Mesenchymal stem cell (in vitro differentiated cells and primary cell): ENCODE measurements at regions not wholly inside any gene's neighbourhood (a gene's known extent, or its start where the extent isn't known, plus 50 kb on each side); places are given as distances from the start of the nearest gene placed in this dataset.

Experiments used
- DNase-seq: peaks from one replicate; pipeline ENCODE4 v3.0.0-alpha.2; 2013
- H2AFZ ChIP-seq: one replicate; pipeline ENCODE4 v1.6.1; 2013; ENCODE audit warnings: low read depth, mild to moderate bottlenecking, control low read depth, inconsistent platforms, low read length, moderate library complexity
- H2AK5ac ChIP-seq: 2 replicates; pipeline ENCODE4 v1.6.1; 2013; ENCODE audit warnings: low read length, moderate library complexity, mild to moderate bottlenecking, inconsistent platforms; ENCODE audit not compliant: severe bottlenecking
- H2BK120ac ChIP-seq: one replicate; pipeline ENCODE4 v1.6.1; 2013; ENCODE audit warnings: low read depth, mild to moderate bottlenecking, inconsistent platforms, low read length, moderate library complexity
- H2BK12ac ChIP-seq, 2 experiments: one replicate each; pipeline ENCODE4 v1.6.1; 2013; ENCODE audit warnings: inconsistent platforms in 2 of 2, low read length in 2 of 2, mild to moderate bottlenecking in 2 of 2, moderate library complexity in 2 of 2, control low read depth in 1 of 2
- H2BK15ac ChIP-seq: one replicate; pipeline ENCODE4 v1.6.1; 2013; ENCODE audit warnings: mild to moderate bottlenecking, low read depth, inconsistent platforms; ENCODE audit not compliant: poor library complexity, severe bottlenecking
- H2BK5ac ChIP-seq: 2 replicates; pipeline ENCODE4 v1.6.1; 2013; ENCODE audit warnings: low read depth, mild to moderate bottlenecking, low read length, control low read depth, inconsistent platforms; ENCODE audit not compliant: poor library complexity, severe bottlenecking
- H3K14ac ChIP-seq, 2 experiments: one replicate each; pipeline ENCODE4 v1.6.1; 2013; ENCODE audit warnings: inconsistent platforms in 2 of 2, low read length in 2 of 2, control low read depth in 1 of 2, mild to moderate bottlenecking in 1 of 2, moderate library complexity in 1 of 2
- H3K18ac ChIP-seq, 2 experiments: one replicate each; pipeline ENCODE4 v1.6.1; 2013; ENCODE audit warnings: inconsistent platforms in 2 of 2, low read length in 2 of 2, control low read depth in 1 of 2, low read depth in 1 of 2, mild to moderate bottlenecking in 1 of 2
- H3K23ac ChIP-seq, 2 experiments: one replicate each; pipeline ENCODE4 v1.6.1; 2013; ENCODE audit warnings: inconsistent platforms in 2 of 2, low read length in 2 of 2, mild to moderate bottlenecking in 2 of 2, moderate library complexity in 2 of 2, control low read depth in 1 of 2
- H3K27ac ChIP-seq: 2 replicates; pipeline ENCODE4 v1.5.1; 2013; ENCODE audit warnings: mild to moderate bottlenecking, moderate library complexity, low read length, control low read depth, inconsistent platforms; ENCODE audit not compliant: poor library complexity, severe bottlenecking
- H3K27me3 ChIP-seq, 2 experiments: 2 replicates each; pipeline versions ENCODE4 v1.6.1 to v1.7.0; 2013; ENCODE audit warnings: low read length in 2 of 2, mild to moderate bottlenecking in 2 of 2, moderate library complexity in 2 of 2, control low read depth in 1 of 2, inconsistent platforms in 1 of 2; ENCODE audit not compliant: control insufficient read depth in 1 of 2, insufficient read depth in 1 of 2
- H3K36me3 ChIP-seq, 2 experiments: 2 replicates each; pipeline versions ENCODE4 v1.6.1 to v1.7.0; 2013; ENCODE audit warnings: low read length in 2 of 2, control low read depth in 1 of 2, inconsistent platforms in 1 of 2, low read depth in 1 of 2, mild to moderate bottlenecking in 1 of 2; ENCODE audit not compliant: insufficient read depth in 2 of 2, control insufficient read depth in 1 of 2
- H3K4ac ChIP-seq, 2 experiments: one replicate each; pipeline ENCODE4 v1.6.1; 2013; ENCODE audit warnings: inconsistent platforms in 2 of 2, low read length in 2 of 2, mild to moderate bottlenecking in 2 of 2, moderate library complexity in 2 of 2, control low read depth in 1 of 2, low read depth in 1 of 2
- H3K4me1 ChIP-seq: 2 replicates; pipeline ENCODE4 v1.6.1; 2013; ENCODE audit warnings: low read depth, low read length, control low read depth; ENCODE audit not compliant: control insufficient read depth, insufficient read depth
- H3K4me2 ChIP-seq: 2 replicates; pipeline ENCODE4 v1.6.1; 2013; ENCODE audit warnings: low read length, mild to moderate bottlenecking, inconsistent platforms; ENCODE audit not compliant: poor library complexity, severe bottlenecking
- H3K4me3 ChIP-seq, 2 experiments: 2 replicates each; pipeline versions ENCODE4 v1.5.1 to v1.7.0; 2013; ENCODE audit warnings: low read length in 2 of 2, mild to moderate bottlenecking in 2 of 2, control low read depth in 1 of 2, low read depth in 1 of 2; ENCODE audit not compliant: insufficient read depth in 1 of 2
- H3K79me1 ChIP-seq: replicated peaks from 2 replicates; pipeline ENCODE4 v1.6.1; 2013; ENCODE audit warnings: mild to moderate bottlenecking, control low read depth, low read length, inconsistent platforms; ENCODE audit not compliant: poor library complexity, severe bottlenecking
- H3K9ac ChIP-seq: 2 replicates; pipeline ENCODE4 v1.7.0; 2013; ENCODE audit warnings: mild to moderate bottlenecking, low read length, moderate library complexity
- H3K9me3 ChIP-seq: 2 replicates; pipeline ENCODE4 v1.7.0; 2013; ENCODE audit warnings: mild to moderate bottlenecking, low read length; ENCODE audit not compliant: control insufficient read depth
- H4K8ac ChIP-seq: one replicate; pipeline ENCODE4 v1.6.1; 2013; ENCODE audit warnings: inconsistent platforms, mild to moderate bottlenecking, low read length, moderate library complexity
- H4K91ac ChIP-seq: one replicate; pipeline ENCODE4 v1.6.1; 2013; ENCODE audit warnings: mild to moderate bottlenecking, low read length, inconsistent platforms
- WGBS: methylation state at CpG from one replicate; pipeline ENCODE4 v1.1.7; 2013; ENCODE audit warnings: mixed read lengths; 5-methylcytosine and 5-hydroxymethylcytosine counted together

GRCh38 chr18:27899893-27900292, 277.0 kb downstream of the CDH2 start:
- Histone ChIP-seq H2BK15ac (no peak overlapping the region), H3K27ac (no peak overlapping the region), H3K36me3 (no peaks in the 10 kb centered on the region), H3K23ac (no peak overlapping the region), H2AK5ac (no peak overlapping the region), H3K4me3 (no peak overlapping the region), H3K4ac (no peak overlapping the region), H4K8ac (no peak overlapping the region), H2AFZ (no peak overlapping the region), H3K4me1 (no peaks in the 10 kb centered on the region), H3K18ac (no peak overlapping the region), H3K9ac (no peak overlapping the region), H2BK12ac (no peak overlapping the region), H2BK5ac (no peak overlapping the region), H3K14ac (no peak overlapping the region), H2BK120ac (no peak overlapping the region), H3K9me3 (peaks cover 5% of the 10 kb centered on the region), H3K27me3 (no peaks in the 10 kb centered on the region), H3K4me2 (no peak overlapping the region), H4K91ac (no peak overlapping the region), H3K79me1 (no peaks in the 10 kb centered on the region)
- DNase-seq, result peak; percentile 60
- 18% methylated on average over 2 of the region's 2 CpGs for WGBS

- H3K27ac ChIP-seq, result no peak overlapping the region
- no peak overlapping the region for H3K14ac ChIP-seq
- no peak overlapping the region for H3K4ac ChIP-seq
- no peaks in the 10 kb centered on the region for H3K36me3 ChIP-seq
- no peak overlapping the region for H3K18ac ChIP-seq
- no peak overlapping the region for H3K9ac ChIP-seq
- no peaks in the 10 kb centered on the region for H3K79me1 ChIP-seq
- no peak overlapping the region for H2BK12ac ChIP-seq
- no peak overlapping the region for H2BK15ac ChIP-seq
- no peak overlapping the region for H2BK120ac ChIP-seq
- H2AFZ ChIP-seq, result no peak overlapping the region
- no peak overlapping the region for H4K91ac ChIP-seq
- no peak overlapping the region for H3K4me2 ChIP-seq
- H2AK5ac ChIP-seq, result no peak overlapping the region
- no peak overlapping the region for H4K8ac ChIP-seq
- H3K4me3 ChIP-seq, result no peak overlapping the region
- WGBS, result 95% methylated on average over 2 of the region's 3 CpGs
- no peaks in the 10 kb centered on the region for H3K9me3 ChIP-seq
- H3K27me3 ChIP-seq, result no peaks in the 10 kb centered on the region
- H2BK5ac ChIP-seq, result no peak overlapping the region
- DNase-seq, result no peak
- H3K4me1 ChIP-seq, result no peaks in the 10 kb centered on the region
- H3K23ac ChIP-seq, result no peak overlapping the region
Observed at GRCh38 chr18:27894746-27895145, 282.2 kb downstream of the CDH2 start.

GRCh38 chr18:27887711-27888495, 289.0 kb downstream of the CDH2 start:
- Histone ChIP-seq H3K23ac (no peak overlapping the region), H4K91ac (no peak overlapping the region)

GRCh38 chr18:27887287-27887686, 289.6 kb downstream of the CDH2 start:
- Histone ChIP-seq H3K4me2 (no peak overlapping the region), H3K4me1 (no peaks in the 10 kb centered on the region), H4K91ac (no peak overlapping the region), H2AFZ (no peak overlapping the region), H3K9me3 (no peaks in the 10 kb centered on the region), H3K18ac (peak overlapping the region in 1 of 2 experiments; percentile 73), H2BK5ac (no peak overlapping the region), H3K23ac (no peak overlapping the region), H3K27ac (peak overlapping the region; percentile 43), H3K14ac (no peak overlapping the region), H3K4me3 (no peak overlapping the region), H2AK5ac (no peak overlapping the region), H4K8ac (no peak overlapping the region), H3K9ac (no peak overlapping the region), H3K36me3 (no peaks in the 10 kb centered on the region), H2BK120ac (no peak overlapping the region), H3K27me3 (no peaks in the 10 kb centered on the region), H2BK15ac (no peak overlapping the region), H3K4ac (no peak overlapping the region), H3K79me1 (no peaks in the 10 kb centered on the region), H2BK12ac (peak overlapping the region in 1 of 2 experiments; percentile 10)
- 91% methylated on average over 1 of the region's 1 CpG for WGBS
- peak; percentile 6 for DNase-seq

More at GRCh38 chr18:27887711-27888495, 289.0 kb downstream of the CDH2 start:
- no peak overlapping the region for H3K18ac ChIP-seq
- no peak overlapping the region for H4K8ac ChIP-seq
- H3K4me2 ChIP-seq, result no peak overlapping the region
- WGBS, result 0% methylated on average over 1 of the region's 2 CpGs
- peak; percentile 33 for DNase-seq
- H3K4me1 ChIP-seq, result no peaks in the 10 kb centered on the region
- no peak overlapping the region for H2AFZ ChIP-seq
- no peak overlapping the region for H2AK5ac ChIP-seq
- no peaks in the 10 kb centered on the region for H3K36me3 ChIP-seq
- H3K27me3 ChIP-seq, result no peaks in the 10 kb centered on the region
- no peak overlapping the region for H3K9ac ChIP-seq
- no peak overlapping the region for H2BK5ac ChIP-seq
- H3K9me3 ChIP-seq, result no peaks in the 10 kb centered on the region
- no peak overlapping the region for H2BK15ac ChIP-seq
- peak overlapping the region; percentile 44 for H3K27ac ChIP-seq
- H3K14ac ChIP-seq, result no peak overlapping the region
- no peaks in the 10 kb centered on the region for H3K79me1 ChIP-seq
- H3K4me3 ChIP-seq, result no peak overlapping the region
- H2BK120ac ChIP-seq, result no peak overlapping the region
- H2BK12ac ChIP-seq, result no peak overlapping the region
- no peak overlapping the region for H3K4ac ChIP-seq
